Neuronal stem cell (in vitro differentiated cells): ENCODE measurements at regions not wholly inside any gene's neighbourhood (a gene's known extent, or its start where the extent isn't known, plus 50 kb on each side); places are given as distances from the start of the nearest gene placed in this dataset.

Experiments used
- DNase-seq: peaks from one replicate; pipeline ENCODE4 v3.0.0-alpha.2; 2013; ENCODE audit warnings: low spot score
- H2AFZ ChIP-seq: one replicate; pipeline ENCODE4 v1.6.1; 2013; ENCODE audit warnings: mild to moderate bottlenecking, low read length, inconsistent platforms
- H2AK5ac ChIP-seq: 2 replicates; pipeline ENCODE4 v1.6.1; 2013; ENCODE audit warnings: low read depth, mild to moderate bottlenecking, inconsistent platforms, low read length, moderate library complexity, mixed read lengths
- H2BK120ac ChIP-seq: 2 replicates; pipeline ENCODE4 v1.6.1; 2013; ENCODE audit warnings: low read depth, mild to moderate bottlenecking, inconsistent platforms, low read length, moderate library complexity, mixed read lengths
- H2BK12ac ChIP-seq: one replicate; pipeline ENCODE4 v1.6.1; 2013; ENCODE audit warnings: low read length, inconsistent platforms
- H2BK15ac ChIP-seq: 2 replicates; pipeline ENCODE4 v1.6.1; 2013; ENCODE audit warnings: mild to moderate bottlenecking, low read length, inconsistent platforms, mixed read lengths
- H2BK5ac ChIP-seq: one replicate; pipeline ENCODE4 v1.6.1; 2013; ENCODE audit warnings: inconsistent platforms, mild to moderate bottlenecking, low read length, moderate library complexity
- H3K14ac ChIP-seq: one replicate; pipeline ENCODE4 v1.6.1; 2013; ENCODE audit warnings: low read length, inconsistent platforms
- H3K18ac ChIP-seq: 2 replicates; pipeline ENCODE4 v1.6.1; 2013; ENCODE audit warnings: low read length, inconsistent platforms
- H3K23ac ChIP-seq: 2 replicates; pipeline ENCODE4 v1.6.1; 2013; ENCODE audit warnings: low read depth, mild to moderate bottlenecking, mixed read lengths, low read length, inconsistent platforms; ENCODE audit not compliant: poor library complexity
- H3K27ac ChIP-seq: replicated peaks from 3 replicates; pipeline ENCODE4 v1.5.1; 2013; ENCODE audit warnings: low read length, inconsistent platforms
- H3K27me3 ChIP-seq, 3 experiments: 2 replicates each; pipeline ENCODE4 v1.6.1; 2013; ENCODE audit warnings: low read length in 3 of 3, mild to moderate bottlenecking in 2 of 3, inconsistent platforms in 1 of 3, low read depth in 1 of 3, mixed read lengths in 1 of 3, moderate library complexity in 1 of 3; ENCODE audit not compliant: control insufficient read depth in 3 of 3, insufficient read depth in 3 of 3
- H3K36me3 ChIP-seq, 2 donors: replicated peaks in 1 of 2; 2 replicates each; pipeline ENCODE4 v1.6.1; 2013; ENCODE audit warnings: low read length in 2 of 2; ENCODE audit not compliant: control insufficient read depth in 2 of 2, insufficient read depth in 2 of 2
- H3K4ac ChIP-seq: 2 replicates; pipeline ENCODE4 v1.6.1; 2013; ENCODE audit warnings: inconsistent platforms, mild to moderate bottlenecking, low read length, moderate library complexity
- H3K4me1 ChIP-seq, 2 donors: 1 replicate in 1 of 2; 2 replicates in 1 of 2; pipeline ENCODE4 v1.6.1; 2013; ENCODE audit warnings: low read length in 2 of 2, low read depth in 1 of 2; ENCODE audit not compliant: control insufficient read depth in 2 of 2, insufficient read depth in 1 of 2
- H3K4me2 ChIP-seq: one replicate; pipeline ENCODE4 v1.6.1; 2013; ENCODE audit warnings: mild to moderate bottlenecking, low read length, inconsistent platforms; ENCODE audit not compliant: insufficient read depth, poor library complexity, severe bottlenecking
- H3K4me3 ChIP-seq, 2 donors: 2 replicates each; pipeline ENCODE4 v1.5.1; 2013; ENCODE audit warnings: low read length in 2 of 2, mild to moderate bottlenecking in 2 of 2, inconsistent platforms in 1 of 2, moderate library complexity in 1 of 2
- H3K79me1 ChIP-seq: one replicate; pipeline ENCODE4 v1.6.1; 2013; ENCODE audit warnings: low read depth, mild to moderate bottlenecking, inconsistent platforms, low read length, moderate library complexity
- H3K9ac ChIP-seq: one replicate; pipeline ENCODE4 v1.6.1; 2013; ENCODE audit warnings: mild to moderate bottlenecking, low read depth, low read length, inconsistent platforms; ENCODE audit not compliant: poor library complexity
- H3K9me3 ChIP-seq, 2 donors: replicated peaks in 1 of 2; 2 replicates each; pipeline versions ENCODE3 to v1.6.1; 2013; ENCODE audit warnings: low read length in 2 of 2, mild to moderate bottlenecking in 2 of 2, inconsistent platforms in 1 of 2, low read depth in 1 of 2, mixed read lengths in 1 of 2, moderate library complexity in 1 of 2; ENCODE audit not compliant: control insufficient read depth in 2 of 2, insufficient read depth in 1 of 2
- H4K8ac ChIP-seq: one replicate; pipeline ENCODE4 v1.6.1; 2013; ENCODE audit warnings: low read depth, mild to moderate bottlenecking, inconsistent platforms, low read length, moderate library complexity
- H4K91ac ChIP-seq: one replicate; pipeline ENCODE4 v1.6.1; 2013; ENCODE audit warnings: low read length, low read depth, mild to moderate bottlenecking, inconsistent platforms; ENCODE audit not compliant: poor library complexity
- WGBS, 2 donors: extraction: QIAGEN DNeasy Blood & Tissue Kit; methylation state at CpG; one replicate each; pipeline ENCODE4 v1.1.7; 2013; ENCODE audit warnings: missing lambda C conversion rate in 2 of 2, mixed read lengths in 1 of 2; ENCODE audit not compliant: insufficient read length in 2 of 2, insufficient replicate concordance in 1 of 2; ENCODE audit errors: extremely low coverage in 2 of 2; 5-methylcytosine and 5-hydroxymethylcytosine counted together

DNA sequence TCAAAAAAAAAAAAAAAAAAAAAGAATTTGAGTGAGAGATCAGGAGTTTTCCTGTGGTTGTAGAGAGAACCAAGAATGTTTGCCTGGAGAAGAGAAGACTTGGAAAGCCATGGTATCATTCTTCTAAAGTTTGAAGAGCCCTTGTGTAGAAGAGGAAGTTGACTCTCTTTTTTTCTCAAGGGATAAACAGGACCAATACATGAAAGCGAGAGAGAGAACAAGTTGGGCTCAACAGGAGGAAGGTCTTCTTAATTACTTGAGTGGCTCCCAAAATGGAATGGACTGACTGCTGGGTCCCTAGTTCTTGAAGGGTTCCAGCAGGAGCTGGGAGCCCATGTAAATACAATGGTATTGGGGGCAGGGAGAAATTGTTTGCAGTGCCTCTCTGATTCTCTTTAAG lies 173.3 kb upstream of the ADO start:
- Histone ChIP-seq H3K4me3 (no peak overlapping the region), H3K4me2 (no peak overlapping the region), H2BK15ac (no peak overlapping the region), H4K8ac (no peak overlapping the region), H2BK120ac (no peak overlapping the region), H3K4me1 (peaks cover 0 to 18% of the 10 kb centered on the region in 2 donors), H3K79me1 (no peaks in the 10 kb centered on the region), H3K27ac (no peak overlapping the region), H2AK5ac (no peak overlapping the region), H3K23ac (no peak overlapping the region), H2BK12ac (no peak overlapping the region), H2BK5ac (no peak overlapping the region), H2AFZ (no peak overlapping the region), H3K36me3 (no peaks in the 10 kb centered on the region), H3K9me3 (no peaks in the 10 kb centered on the region), H3K14ac (no peak overlapping the region), H3K27me3 (no peaks in the 10 kb centered on the region), H3K18ac (no peak overlapping the region), H4K91ac (no peak overlapping the region), H3K4ac (no peak overlapping the region), H3K9ac (no peak overlapping the region)
- no CpG with 5 or more reads among the region's 1 CpG for WGBS, 2 donors
- DNase-seq = no peak

DNA sequence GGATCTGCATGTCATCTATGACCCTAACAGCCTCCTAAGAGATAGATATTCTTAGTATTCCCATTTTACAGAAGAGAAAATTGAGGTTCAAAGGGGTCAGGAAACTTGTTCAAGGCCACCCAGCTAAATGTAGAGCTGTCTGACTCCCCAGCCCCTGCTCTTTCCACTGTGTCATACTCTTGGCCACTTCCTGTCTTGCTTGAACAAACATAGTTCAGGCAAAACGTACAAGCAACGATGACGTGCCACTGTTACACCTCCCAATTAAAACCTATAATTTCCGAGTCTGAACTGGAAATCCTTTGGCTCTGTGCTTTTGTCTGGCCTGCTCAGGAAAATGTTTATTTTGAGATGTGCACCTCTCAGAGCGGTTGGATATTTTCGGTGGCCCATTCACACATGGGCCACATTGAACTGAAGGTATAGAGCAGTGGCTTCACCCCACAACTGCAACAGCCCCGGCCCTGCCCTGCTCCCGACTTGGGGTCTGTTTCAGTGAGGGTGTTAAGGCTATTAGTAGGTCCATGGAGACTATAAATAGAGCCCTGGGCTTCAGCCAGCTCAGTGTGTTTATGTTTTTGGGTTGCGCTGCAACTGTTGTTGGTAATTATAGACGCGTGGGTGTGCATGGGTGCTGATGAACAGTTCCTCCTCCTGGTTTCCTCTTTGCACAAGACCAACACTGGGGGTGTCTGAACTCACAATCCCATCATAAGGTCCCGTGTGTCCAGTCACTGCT lies 172.3 kb upstream of the ADO start:
- no peak overlapping the region for H3K4ac ChIP-seq
- H2BK15ac ChIP-seq = no peak overlapping the region
- no CpG with 5 or more reads among the region's 12 CpGs for WGBS, 2 donors
- no peak overlapping the region for H2BK12ac ChIP-seq
- no peaks in the 10 kb centered on the region for H3K79me1 ChIP-seq
- H3K4me1 ChIP-seq = peaks cover 0 to 10% of the 10 kb centered on the region in 2 donors
- H4K91ac ChIP-seq = no peak overlapping the region
- no peak overlapping the region for H2BK120ac ChIP-seq
- H3K36me3 ChIP-seq = no peaks in the 10 kb centered on the region
- H2BK5ac ChIP-seq = no peak overlapping the region
- H3K23ac ChIP-seq = no peak overlapping the region
- H3K18ac ChIP-seq = no peak overlapping the region
- H3K4me3 ChIP-seq = no peak overlapping the region
- DNase-seq = no peak
- no peak overlapping the region for H2AFZ ChIP-seq
- H3K27me3 ChIP-seq = no peaks in the 10 kb centered on the region
- no peaks in the 10 kb centered on the region for H3K9me3 ChIP-seq
- no peak overlapping the region for H3K14ac ChIP-seq
- H3K4me2 ChIP-seq = no peak overlapping the region
- H4K8ac ChIP-seq = no peak overlapping the region
- no peak overlapping the region for H2AK5ac ChIP-seq
- H3K9ac ChIP-seq = no peak overlapping the region
- no peak overlapping the region for H3K27ac ChIP-seq

DNA sequence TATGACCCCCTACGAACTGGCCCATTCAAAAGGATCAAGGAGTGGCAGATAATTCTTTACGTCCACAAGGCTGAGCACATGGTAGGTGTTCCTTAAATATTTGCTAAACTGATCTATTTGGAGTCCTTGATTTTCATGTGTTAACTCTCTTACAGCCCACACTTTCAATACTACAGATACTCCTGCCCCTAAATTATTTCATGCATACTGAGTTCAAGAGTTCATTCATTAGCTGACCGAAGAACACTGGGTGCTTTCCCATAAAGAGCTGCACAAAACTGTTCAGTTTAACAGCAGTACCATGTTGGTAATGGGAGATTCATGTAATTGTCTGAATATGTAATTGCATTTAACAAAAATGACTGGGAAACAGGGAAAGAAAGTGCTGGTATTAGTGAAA lies 170.5 kb upstream of the ADO start:
- H4K91ac ChIP-seq = no peak overlapping the region
- H3K4me3 ChIP-seq = no peak overlapping the region
- no peak overlapping the region for H2BK120ac ChIP-seq
- H3K23ac ChIP-seq = no peak overlapping the region
- H3K36me3 ChIP-seq = no peaks in the 10 kb centered on the region
- no peak overlapping the region for H3K9ac ChIP-seq
- peaks cover 0 to 3% of the 10 kb centered on the region in 2 donors for H3K4me1 ChIP-seq
- H3K27ac ChIP-seq = no peak overlapping the region
- H3K4ac ChIP-seq = no peak overlapping the region
- DNase-seq = no peak
- no peak overlapping the region for H4K8ac ChIP-seq
- H2BK15ac ChIP-seq = no peak overlapping the region
- WGBS, 2 donors = no CpG with 5 or more reads among the region's 3 CpGs
- H3K18ac ChIP-seq = no peak overlapping the region
- no peaks in the 10 kb centered on the region for H3K27me3 ChIP-seq
- H3K14ac ChIP-seq = no peak overlapping the region
- H2BK12ac ChIP-seq = no peak overlapping the region
- no peak overlapping the region for H2AFZ ChIP-seq
- H3K79me1 ChIP-seq = no peaks in the 10 kb centered on the region
- no peaks in the 10 kb centered on the region for H3K9me3 ChIP-seq
- no peak overlapping the region for H3K4me2 ChIP-seq
- no peak overlapping the region for H2BK5ac ChIP-seq
- H2AK5ac ChIP-seq = no peak overlapping the region

DNA sequence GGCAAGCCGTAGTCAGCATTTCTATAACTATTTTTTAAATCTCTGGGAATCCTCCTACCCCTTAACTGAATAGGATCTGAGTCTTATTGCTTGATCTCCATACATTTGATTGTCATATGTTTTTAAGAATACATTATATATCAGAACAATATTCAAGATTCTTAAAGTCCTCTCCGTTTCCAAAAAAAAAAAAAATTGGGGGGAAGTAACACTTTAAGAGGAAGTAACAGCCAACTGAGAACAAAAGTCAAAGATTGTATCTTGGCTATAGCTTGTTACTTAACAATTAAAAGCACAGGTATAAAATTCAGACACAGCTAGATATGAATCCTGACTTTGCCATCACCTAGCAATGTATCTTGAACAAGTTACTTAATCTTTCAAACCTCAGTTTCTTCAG lies 169.9 kb upstream of the ADO start:
- Histone ChIP-seq H3K18ac (no peak overlapping the region), H3K4ac (no peak overlapping the region), H2BK15ac (no peak overlapping the region), H3K27ac (no peak overlapping the region), H2BK120ac (no peak overlapping the region), H4K8ac (no peak overlapping the region), H3K4me1 (peaks cover 0 to 3% of the 10 kb centered on the region in 2 donors), H2AK5ac (no peak overlapping the region), H3K4me2 (no peak overlapping the region), H4K91ac (no peak overlapping the region), H3K9ac (no peak overlapping the region), H3K27me3 (no peaks in the 10 kb centered on the region), H3K23ac (no peak overlapping the region), H3K36me3 (no peaks in the 10 kb centered on the region), H3K9me3 (no peaks in the 10 kb centered on the region), H2BK12ac (no peak overlapping the region), H3K4me3 (no peak overlapping the region), H2AFZ (no peak overlapping the region), H3K14ac (no peak overlapping the region), H2BK5ac (no peak overlapping the region), H3K79me1 (no peaks in the 10 kb centered on the region)
- DNase-seq = no peak
- no CpG with 5 or more reads among the region's 2 CpGs for whole genome bisulfite sequencing, 2 donors
